Large intestine (tissue), 3 donors: ENCODE measurements at regions not wholly inside any gene's neighbourhood (a gene's known extent, or its start where the extent isn't known, plus 50 kb on each side); places are given as distances from the start of the nearest gene placed in this dataset.
"Not testable (repeated sequence)": the region's sequence is repeated elsewhere in the genome, so short reads cannot be mapped to it uniquely, and the experiment has no call there.

ENCODE experiments used
- DNase-seq, 2 donors: peaks; one replicate each; pipeline versions ENCODE4 v3.0.0 to v3.0.0-alpha.2; 2013
- H3K27ac ChIP-seq: one replicate; pipeline ENCODE4 v1.5.1; 2013; ENCODE audit warnings: low read length
- H3K27me3 ChIP-seq: 2 replicates; pipeline ENCODE4 v1.6.1; 2013; ENCODE audit warnings: low read length; ENCODE audit not compliant: control insufficient read depth, insufficient read depth
- H3K36me3 ChIP-seq: 2 replicates; pipeline ENCODE4 v1.6.1; 2013; ENCODE audit warnings: low read length; ENCODE audit not compliant: control insufficient read depth, insufficient read depth
- H3K4me1 ChIP-seq: one replicate; pipeline ENCODE4 v1.6.1; 2013; ENCODE audit warnings: low read length; ENCODE audit not compliant: control insufficient read depth, insufficient read depth
- H3K4me3 ChIP-seq: one replicate; pipeline ENCODE4 v1.5.1; 2013; ENCODE audit warnings: low read length
- H3K9me3 ChIP-seq: one replicate; pipeline ENCODE4 v1.6.1; 2013; ENCODE audit warnings: mild to moderate bottlenecking, low read depth, low read length, moderate library complexity; ENCODE audit not compliant: control insufficient read depth
- WGBS: methylation state at CpG from one replicate; pipeline ENCODE4 v1.1.5; 2013; ENCODE audit warnings: low lambda C conversion rate; ENCODE audit not compliant: insufficient coverage; 5-methylcytosine and 5-hydroxymethylcytosine counted together

GRCh38 chr12:125353002-125353401, 287.8 kb downstream of the AACS start:
- H3K9me3 ChIP-seq, H3K4me1 ChIP-seq, DNase-seq, H3K27me3 ChIP-seq, H3K36me3 ChIP-seq, H3K27ac ChIP-seq, H3K4me3 ChIP-seq: not testable (repeated sequence)

DNA sequence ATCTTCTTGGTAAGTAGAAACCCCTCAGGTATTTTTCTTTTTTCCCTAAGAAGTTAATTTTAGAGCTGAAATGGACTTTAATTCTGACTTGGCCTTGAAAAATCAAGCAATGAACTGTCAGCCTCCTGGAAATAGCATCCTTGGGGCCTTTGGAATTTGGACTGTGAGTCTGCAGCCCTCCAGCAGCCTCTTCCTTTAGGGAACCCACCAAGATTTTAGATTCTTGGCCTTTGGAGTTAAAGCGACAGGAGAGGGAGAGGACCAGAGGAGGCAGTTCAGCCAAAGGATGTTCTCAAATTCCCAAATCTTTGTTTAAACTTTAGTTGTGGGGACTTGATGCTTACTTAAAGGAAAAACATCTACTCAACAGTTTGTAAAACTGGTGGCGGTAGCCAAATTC, 288.6 kb downstream of the AACS start:
- WGBS, result no CpG with 5 or more reads among the region's 2 CpGs
- no peak for DNase-seq
- H3K27me3 ChIP-seq, result no peaks in the 10 kb centered on the region

DNA sequence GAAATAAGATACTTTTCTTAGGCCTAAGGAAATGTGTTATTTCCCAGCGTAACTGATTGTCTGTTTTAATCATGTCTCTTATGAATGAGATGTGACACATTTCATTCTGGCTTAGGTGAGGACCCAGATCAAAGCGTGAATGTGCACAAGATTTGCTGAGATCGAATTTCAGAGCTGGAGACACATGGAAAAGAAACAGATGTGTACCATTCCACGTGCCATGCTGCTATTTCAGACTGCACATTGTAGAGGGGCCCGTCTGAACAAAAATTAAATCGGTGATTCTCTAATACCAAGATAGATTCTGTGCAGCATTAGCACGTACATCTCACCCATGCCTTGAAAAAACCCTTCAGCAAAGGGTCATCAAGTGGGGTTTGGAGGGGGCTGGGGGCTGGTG, 290.4 kb downstream of the AACS start:
- 86% methylated on average over 1 of the region's 7 CpGs for WGBS
- Histone ChIP-seq H3K9me3 (no peaks in the 10 kb centered on the region), H3K27ac (no peak overlapping the region), H3K4me3 (no peak overlapping the region), H3K27me3 (no peaks in the 10 kb centered on the region), H3K4me1 (no peaks in the 10 kb centered on the region), H3K36me3 (no peaks in the 10 kb centered on the region)
- no peak for DNase-seq

More for the DNA sequence above, 288.6 kb downstream of the AACS start:
- no peak overlapping the region for H3K27ac ChIP-seq
- no peaks in the 10 kb centered on the region for H3K9me3 ChIP-seq
- no peak overlapping the region for H3K4me3 ChIP-seq
- no peaks in the 10 kb centered on the region for H3K36me3 ChIP-seq
- H3K4me1 ChIP-seq, result no peaks in the 10 kb centered on the region

DNA sequence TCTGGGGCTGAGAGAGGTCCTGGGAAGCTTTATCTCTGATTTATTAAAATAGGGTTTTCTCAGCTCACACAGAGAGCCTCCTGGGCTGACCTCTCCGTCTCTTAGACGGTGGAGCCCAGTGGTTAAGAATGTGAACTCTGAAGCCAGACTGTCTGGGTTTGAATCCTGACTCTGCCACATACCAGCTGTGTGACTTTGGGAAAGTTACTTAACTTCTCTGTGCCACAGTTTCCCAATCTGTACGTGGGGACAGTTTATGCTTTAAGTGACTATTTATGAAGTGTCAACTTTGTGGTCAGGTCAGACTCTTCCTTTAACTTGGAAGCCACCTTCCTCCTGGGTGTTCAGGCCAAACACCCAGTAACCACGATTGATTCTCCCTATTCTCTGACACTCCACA, 290.9 kb downstream of the AACS start:
- no peaks in the 10 kb centered on the region for H3K36me3 ChIP-seq
- H3K4me1 ChIP-seq, result no peaks in the 10 kb centered on the region
- no peak overlapping the region for H3K27ac ChIP-seq
- H3K4me3 ChIP-seq, result no peak overlapping the region
- DNase-seq, result no peak
- H3K9me3 ChIP-seq, result no peaks in the 10 kb centered on the region
- WGBS, result no CpG with 5 or more reads among the region's 4 CpGs
- no peaks in the 10 kb centered on the region for H3K27me3 ChIP-seq

DNA sequence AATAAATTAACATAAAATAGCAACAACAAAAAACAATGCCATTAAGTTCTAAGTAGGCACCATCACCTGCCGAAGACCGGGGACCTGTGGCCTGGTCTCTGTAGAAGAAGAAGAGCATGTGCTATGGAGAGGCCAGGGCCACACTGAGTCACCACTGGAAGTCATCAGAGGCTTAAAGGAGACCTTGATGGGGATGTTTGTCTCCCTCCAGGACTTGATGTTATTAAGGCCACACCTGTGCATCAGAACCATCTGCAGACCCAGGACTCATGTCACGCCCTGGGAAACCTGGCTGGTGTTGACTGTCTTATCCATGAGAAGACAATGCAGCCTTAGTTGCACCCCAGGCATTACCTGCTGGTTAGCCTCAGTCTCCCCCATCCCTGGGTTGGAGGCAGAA, 292.3 kb downstream of the AACS start:
- Histone ChIP-seq H3K27me3 (no peaks in the 10 kb centered on the region), H3K9me3 (no peaks in the 10 kb centered on the region), H3K27ac (no peak overlapping the region), H3K4me3 (no peak overlapping the region), H3K4me1 (no peaks in the 10 kb centered on the region), H3K36me3 (no peaks in the 10 kb centered on the region)
- WGBS, result no CpG with 5 or more reads among the region's 3 CpGs
- DNase-seq, result no peak

DNA sequence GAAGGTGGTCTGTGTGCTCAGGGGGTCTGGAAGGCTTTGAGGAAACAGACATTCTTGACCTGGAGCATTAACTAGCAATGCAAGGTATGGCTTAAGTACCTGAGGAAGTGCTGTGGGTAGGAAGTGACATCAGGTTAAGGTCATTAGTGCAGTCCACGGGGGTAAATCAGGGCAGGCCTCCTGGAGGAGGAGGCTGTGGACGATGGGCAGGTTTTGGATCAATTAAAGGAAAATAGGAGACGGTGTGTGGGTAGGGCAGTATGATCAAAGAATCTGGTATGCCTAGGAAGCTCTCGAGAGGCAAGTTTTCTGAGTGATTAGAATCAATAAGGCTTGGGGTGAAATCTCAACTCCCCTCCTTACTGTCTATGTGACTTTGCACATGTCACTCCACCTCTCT, 295.3 kb downstream of the AACS start:
- Histone ChIP-seq H3K9me3 (no peaks in the 10 kb centered on the region), H3K36me3 (no peaks in the 10 kb centered on the region), H3K4me1 (no peaks in the 10 kb centered on the region), H3K27me3 (no peaks in the 10 kb centered on the region), H3K27ac (no peak overlapping the region), H3K4me3 (no peak overlapping the region)
- no CpG with 5 or more reads among the region's 4 CpGs for WGBS
- no peak for DNase-seq

- H3K36me3 ChIP-seq, result no peaks in the 10 kb centered on the region
- no peaks in the 10 kb centered on the region for H3K27me3 ChIP-seq
- no peak overlapping the region for H3K4me3 ChIP-seq
- WGBS, result no CpG with 5 or more reads among the region's 4 CpGs
- no peaks in the 10 kb centered on the region for H3K4me1 ChIP-seq
- H3K9me3 ChIP-seq, result no peaks in the 10 kb centered on the region
- H3K27ac ChIP-seq, result no peak overlapping the region
- DNase-seq, result no peak
These were observed 305.8 kb downstream of the AACS start for GRCh38 chr12:125371033-125371432.

DNA sequence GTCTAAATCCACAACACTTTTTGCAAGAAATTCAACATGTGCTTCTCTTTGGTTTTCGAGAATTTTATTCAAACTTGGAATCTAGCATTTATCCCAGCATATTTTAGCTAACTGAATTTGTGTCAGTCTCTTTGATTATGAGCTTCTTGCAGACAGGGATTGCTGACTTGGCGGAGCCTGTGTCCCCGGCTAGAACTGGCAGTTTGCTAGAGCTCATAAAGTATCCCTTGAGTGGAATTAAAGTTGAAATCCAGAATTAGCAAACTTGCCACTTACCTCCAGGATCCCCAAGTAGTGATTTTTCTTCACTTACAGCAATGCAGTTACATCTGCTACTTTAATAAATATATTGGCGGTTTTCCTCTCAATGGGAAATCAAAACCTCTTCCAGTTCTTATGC, 306.9 kb downstream of the AACS start:
- WGBS, result 80% methylated on average over 1 of the region's 4 CpGs
- no peaks in the 10 kb centered on the region for H3K4me1 ChIP-seq
- H3K9me3 ChIP-seq, result no peaks in the 10 kb centered on the region
- DNase-seq, result no peak
- no peak overlapping the region for H3K27ac ChIP-seq
- H3K27me3 ChIP-seq, result no peaks in the 10 kb centered on the region
- H3K36me3 ChIP-seq, result no peaks in the 10 kb centered on the region
- no peak overlapping the region for H3K4me3 ChIP-seq

GRCh38 chr12:125373375-125373774, 308.1 kb downstream of the AACS start:
- H3K4me3 ChIP-seq, result no peak overlapping the region
- H3K9me3 ChIP-seq, result no peaks in the 10 kb centered on the region
- no peaks in the 10 kb centered on the region for H3K36me3 ChIP-seq
- no peak overlapping the region for H3K27ac ChIP-seq
- 69% methylated on average over 4 of the region's 6 CpGs for WGBS
- no peak for DNase-seq
- no peaks in the 10 kb centered on the region for H3K4me1 ChIP-seq
- H3K27me3 ChIP-seq, result no peaks in the 10 kb centered on the region

GRCh38 chr12:125376422-125376821, 311.2 kb downstream of the AACS start:
- WGBS, result no CpG with 5 or more reads among the region's 6 CpGs
- Histone ChIP-seq H3K36me3 (no peaks in the 10 kb centered on the region), H3K9me3 (no peaks in the 10 kb centered on the region), H3K4me3 (no peak overlapping the region), H3K27ac (no peak overlapping the region), H3K27me3 (no peaks in the 10 kb centered on the region), H3K4me1 (no peaks in the 10 kb centered on the region)
- no peak for DNase-seq

GRCh38 chr12:125377093-125377492, 311.9 kb downstream of the AACS start:
- WGBS, result no CpG with 5 or more reads among the region's 1 CpG
- no peak for DNase-seq
- Histone ChIP-seq H3K4me3 (no peak overlapping the region), H3K27me3 (no peaks in the 10 kb centered on the region), H3K27ac (no peak overlapping the region), H3K9me3 (no peaks in the 10 kb centered on the region), H3K36me3 (no peaks in the 10 kb centered on the region), H3K4me1 (no peaks in the 10 kb centered on the region)
